ENCODE measurements at regions not wholly inside any gene's neighbourhood (a gene's known extent, or its start where the extent isn't known, plus 50 kb on each side); places are given as distances from the start of the nearest gene placed in this dataset.

DNA sequence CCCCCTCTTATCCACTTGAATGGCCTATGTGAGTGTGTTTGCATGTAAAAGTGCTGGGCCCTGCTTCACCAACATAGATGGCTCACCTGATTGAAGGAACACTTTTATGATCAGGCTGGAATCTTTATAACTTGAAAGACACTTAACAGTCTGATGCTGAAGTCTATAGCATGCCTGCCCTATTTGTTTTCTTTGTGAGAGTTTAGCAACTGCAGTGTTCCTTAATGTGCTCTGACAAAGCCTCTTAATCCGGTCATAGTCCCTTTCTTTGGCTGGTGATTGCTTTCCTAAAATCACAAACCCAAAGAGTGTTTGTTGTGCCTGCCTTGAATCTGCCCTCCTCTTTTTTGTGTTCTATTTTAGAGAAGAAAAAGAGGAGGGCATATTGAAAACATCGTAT, 1382.8 kb upstream of the CELF4 start:
- no peak for DNase-seq
- TF ChIP-seq, protein P1, sequence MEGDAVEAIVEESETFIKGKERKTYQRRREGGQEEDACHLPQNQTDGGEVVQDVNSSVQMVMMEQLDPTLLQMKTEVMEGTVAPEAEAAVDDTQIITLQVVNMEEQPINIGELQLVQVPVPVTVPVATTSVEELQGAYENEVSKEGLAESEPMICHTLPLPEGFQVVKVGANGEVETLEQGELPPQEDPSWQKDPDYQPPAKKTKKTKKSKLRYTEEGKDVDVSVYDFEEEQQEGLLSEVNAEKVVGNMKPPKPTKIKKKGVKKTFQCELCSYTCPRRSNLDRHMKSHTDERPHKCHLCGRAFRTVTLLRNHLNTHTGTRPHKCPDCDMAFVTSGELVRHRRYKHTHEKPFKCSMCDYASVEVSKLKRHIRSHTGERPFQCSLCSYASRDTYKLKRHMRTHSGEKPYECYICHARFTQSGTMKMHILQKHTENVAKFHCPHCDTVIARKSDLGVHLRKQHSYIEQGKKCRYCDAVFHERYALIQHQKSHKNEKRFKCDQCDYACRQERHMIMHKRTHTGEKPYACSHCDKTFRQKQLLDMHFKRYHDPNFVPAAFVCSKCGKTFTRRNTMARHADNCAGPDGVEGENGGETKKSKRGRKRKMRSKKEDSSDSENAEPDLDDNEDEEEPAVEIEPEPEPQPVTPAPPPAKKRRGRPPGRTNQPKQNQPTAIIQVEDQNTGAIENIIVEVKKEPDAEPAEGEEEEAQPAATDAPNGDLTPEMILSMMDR (IDR thresholded peaks at IDR 0.05; ENCODE audit: insufficient read depth in 1 of 2, low read depth in 1 of 2, low read length in 1 of 2, severe bottlenecking in 1 of 2, unreplicated experiment in 1 of 2): no peak
- Mint-ChIP-seq H3K27me3 (ENCODE audit: insufficient read depth, unreplicated experiment) (no peaks in the 10 kb centered on the region), H3K27ac (ENCODE audit: unreplicated experiment) (no peak overlapping the region), H3K9me3 (ENCODE audit: unreplicated experiment) (no peaks in the 10 kb centered on the region), H3K4me3 (ENCODE audit: unreplicated experiment) (no peak overlapping the region), H3K36me3 (ENCODE audit: insufficient read depth, unreplicated experiment) (no peaks in the 10 kb centered on the region), H3K4me1 (ENCODE audit: low read depth, unreplicated experiment) (no peaks in the 10 kb centered on the region)
- ChIA-PET CTCF (no interaction called here), POLR2A (no interaction called here)
- Histone ChIP-seq H3K4me1 (no peaks in the 10 kb centered on the region), H3K9me3 (no peaks in the 10 kb centered on the region), H3K27me3 (replicated peaks; ENCODE audit: control insufficient read depth, insufficient read depth, low read length) (no peaks in the 10 kb centered on the region), H3K36me3 (ENCODE audit: control insufficient read depth, insufficient read depth, low read length) (no peaks in the 10 kb centered on the region), H3K4me3 (ENCODE audit: low read depth, low read length) (no peak overlapping the region)
- intact Hi-C loops (cut with micrococcal nuclease; ENCODE audit: unreplicated experiment): no loop called here
- BruUV-seq (replicated peaks): no TSS peak

- ChIA-PET POLR2A (no interaction called here), CTCF (no interaction called here)
- H3K4me1 Mint-ChIP-seq (ENCODE audit: low read depth, unreplicated experiment): no peaks in the 10 kb centered on the region
- no peak overlapping the region for H3K4me3 Mint-ChIP-seq (ENCODE audit: unreplicated experiment)
- H3K27ac Mint-ChIP-seq (ENCODE audit: unreplicated experiment): no peak overlapping the region
- DNase-seq: no peak
- no peaks in the 10 kb centered on the region for H3K36me3 Mint-ChIP-seq (ENCODE audit: insufficient read depth, unreplicated experiment)
- H3K4me1 ChIP-seq: no peaks in the 10 kb centered on the region
- TF ChIP-seq, protein P1 (IDR thresholded peaks at IDR 0.05; ENCODE audit: insufficient read depth in 1 of 2, low read depth in 1 of 2, low read length in 1 of 2, severe bottlenecking in 1 of 2, unreplicated experiment in 1 of 2): no peak
- no peaks in the 10 kb centered on the region for H3K36me3 ChIP-seq (ENCODE audit: control insufficient read depth, insufficient read depth, low read length)
- no peaks in the 10 kb centered on the region for H3K27me3 ChIP-seq (replicated peaks; ENCODE audit: control insufficient read depth, insufficient read depth, low read length)
- BruUV-seq (replicated peaks): no TSS peak
- peaks cover 9% of the 10 kb centered on the region for H3K9me3 Mint-ChIP-seq (ENCODE audit: unreplicated experiment)
- no peak overlapping the region for H3K4me3 ChIP-seq (ENCODE audit: low read depth, low read length)
- intact Hi-C loops (cut with micrococcal nuclease; ENCODE audit: unreplicated experiment): no loop called here
- no peaks in the 10 kb centered on the region for H3K27me3 Mint-ChIP-seq (ENCODE audit: insufficient read depth, unreplicated experiment)
- no peaks in the 10 kb centered on the region for H3K9me3 ChIP-seq
Observed at GRCh38 chr18:38944446-38945024, 1378.9 kb upstream of the CELF4 start.

DNA sequence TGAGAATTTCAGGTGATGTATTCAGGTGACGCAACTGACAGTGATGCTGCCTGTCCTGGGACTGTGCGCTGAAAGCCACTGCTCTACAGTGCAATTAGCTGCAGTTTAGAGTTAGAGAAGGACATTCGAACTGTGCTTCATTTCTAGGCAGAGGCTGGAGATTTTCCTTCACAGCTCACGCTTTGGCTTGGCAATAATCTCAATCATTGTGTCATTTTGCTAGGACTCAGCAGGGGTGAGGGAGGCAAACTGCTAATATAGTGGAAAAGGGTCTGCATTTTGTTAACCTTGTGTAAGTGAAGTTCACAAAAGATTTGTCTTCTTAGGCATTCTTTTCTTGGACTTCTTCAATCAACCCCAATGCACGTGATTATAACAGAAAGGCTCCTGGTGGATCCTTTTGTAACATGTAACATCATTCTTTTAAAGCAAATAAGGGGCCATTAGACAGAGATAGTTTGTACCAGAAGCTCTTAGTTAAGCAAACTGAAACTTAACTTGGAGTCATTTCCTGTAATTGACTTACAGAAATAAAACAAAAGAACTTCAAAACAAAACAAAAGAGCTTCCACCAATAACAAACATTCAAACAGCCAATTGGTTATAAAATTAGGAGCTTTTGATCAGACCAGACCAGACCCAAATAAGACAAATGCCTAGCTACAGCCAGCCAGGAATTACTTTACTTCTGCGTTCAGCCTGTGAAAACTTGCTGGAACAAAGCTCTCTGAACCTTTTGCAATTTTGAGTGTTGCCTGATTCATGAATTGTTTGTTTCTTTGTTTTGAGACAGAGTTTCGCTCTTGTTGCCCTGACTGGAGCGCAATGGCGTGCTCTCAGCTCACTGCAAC, 1376.3 kb upstream of the CELF4 start:
- no peaks in the 10 kb centered on the region for H3K27me3 ChIP-seq (replicated peaks; ENCODE audit: control insufficient read depth, insufficient read depth, low read length)
- Mint-ChIP-seq H3K36me3 (ENCODE audit: insufficient read depth, unreplicated experiment) (no peaks in the 10 kb centered on the region), H3K27ac (ENCODE audit: unreplicated experiment) (no peak overlapping the region), H3K27me3 (ENCODE audit: insufficient read depth, unreplicated experiment) (no peaks in the 10 kb centered on the region), H3K4me1 (ENCODE audit: low read depth, unreplicated experiment) (no peaks in the 10 kb centered on the region), H3K4me3 (ENCODE audit: unreplicated experiment) (no peak overlapping the region), H3K9me3 (ENCODE audit: unreplicated experiment) (peaks cover 9% of the 10 kb centered on the region)
- POLR2A ChIA-PET: no interaction called here
- no TSS peak for BruUV-seq (replicated peaks)
- no peaks in the 10 kb centered on the region for H3K9me3 ChIP-seq
- CTCF ChIA-PET: no interaction called here
- DNase-seq: no peak
- no peaks in the 10 kb centered on the region for H3K36me3 ChIP-seq (ENCODE audit: control insufficient read depth, insufficient read depth, low read length)
- no peak overlapping the region for H3K4me3 ChIP-seq (ENCODE audit: low read depth, low read length)
- intact Hi-C loops (cut with micrococcal nuclease; ENCODE audit: unreplicated experiment): no loop called here
- no peaks in the 10 kb centered on the region for H3K4me1 ChIP-seq
- TF ChIP-seq, protein P1 (IDR thresholded peaks at IDR 0.05; ENCODE audit: insufficient read depth in 1 of 2, low read depth in 1 of 2, low read length in 1 of 2, severe bottlenecking in 1 of 2, unreplicated experiment in 1 of 2): no peak

Data from Caco-2 (cell line).